GM18873 (cell line): ENCODE measurements at regions not wholly inside any gene's neighbourhood (a gene's known extent, or its start where the extent isn't known, plus 50 kb on each side); places are given as distances from the start of the nearest gene placed in this dataset.

ENCODE experiments used
- ATAC-seq: cut with Tn5 transposase; IDR thresholded peaks from one replicate; pipeline ENCODE4 v1.9.1; 2021; ENCODE audit warnings: mild to moderate bottlenecking, moderate library complexity, moderate number of reproducible peaks; ENCODE audit not compliant: unreplicated experiment, low FRiP score

- no peak for ATAC-seq
These were observed 613.2 kb downstream of the SLC4A3 start for GRCh38 chr2:220240641-220241040.

- ATAC-seq, result no peak
These were observed 614.0 kb downstream of the SLC4A3 start for GRCh38 chr2:220241423-220241822.

GRCh38 chr2:220243571-220243970, 616.1 kb downstream of the SLC4A3 start:
- no peak for ATAC-seq

- ATAC-seq, result no peak
These were observed 619.0 kb downstream of the SLC4A3 start for GRCh38 chr2:220246386-220246785.

GRCh38 chr2:220247588-220248350, 620.3 kb downstream of the SLC4A3 start:
- no peak for ATAC-seq

GRCh38 chr2:220259662-220260061, 632.2 kb downstream of the SLC4A3 start:
- ATAC-seq, result no peak

GRCh38 chr2:220263300-220263699, 635.9 kb downstream of the SLC4A3 start:
- no peak for ATAC-seq

GRCh38 chr2:220269367-220269766, 641.9 kb downstream of the SLC4A3 start:
- no peak for ATAC-seq

GRCh38 chr2:220270481-220271070, 643.1 kb downstream of the SLC4A3 start:
- no peak for ATAC-seq

- ATAC-seq, result no peak
These were observed 645.2 kb downstream of the SLC4A3 start for GRCh38 chr2:220272656-220273055.

GRCh38 chr2:220273082-220273481, 645.7 kb downstream of the SLC4A3 start:
- no peak for ATAC-seq

GRCh38 chr2:220275454-220275853, 648.0 kb downstream of the SLC4A3 start:
- no peak for ATAC-seq

GRCh38 chr2:220276741-220277444, 649.5 kb downstream of the SLC4A3 start:
- ATAC-seq, result no peak

GRCh38 chr2:220277445-220277975, 650.1 kb downstream of the SLC4A3 start:
- ATAC-seq, result no peak

GRCh38 chr2:220278022-220278421, 650.6 kb downstream of the SLC4A3 start:
- ATAC-seq, result no peak

- ATAC-seq, result no peak
These were observed 651.9 kb downstream of the SLC4A3 start for GRCh38 chr2:220279372-220279771.

- no peak for ATAC-seq
These were observed 652.4 kb downstream of the SLC4A3 start for GRCh38 chr2:220279840-220280239.

GRCh38 chr2:220280736-220281135, 653.3 kb downstream of the SLC4A3 start:
- no peak for ATAC-seq

- no peak for ATAC-seq
These were observed 654.3 kb downstream of the SLC4A3 start for GRCh38 chr2:220281771-220282170.

GRCh38 chr2:220282236-220282635, 654.8 kb downstream of the SLC4A3 start:
- no peak for ATAC-seq

GRCh38 chr2:220293966-220294365, 666.5 kb downstream of the SLC4A3 start:
- no peak for ATAC-seq
